Fibroblast of lung (primary cell): ENCODE measurements at regions not wholly inside any gene's neighbourhood (a gene's known extent, or its start where the extent isn't known, plus 50 kb on each side); places are given as distances from the start of the nearest gene placed in this dataset.

Experiments used
- DNase-seq, 2 donors: peaks; one replicate each; pipeline versions ENCODE4 v3.0.0 to v3.0.0-alpha.2; 2010; ENCODE audit warnings: low read depth in 2 of 2
- H2AFZ ChIP-seq: 2 replicates; pipeline ENCODE4 v1.5.1; 2012; ENCODE audit warnings: low read length, control low read depth, inconsistent platforms
- H3K27ac ChIP-seq: 2 replicates; pipeline ENCODE4 v1.5.1; 2011; ENCODE audit warnings: low read length, control low read depth; ENCODE audit not compliant: insufficient read depth
- H3K27me3 ChIP-seq: 2 replicates; pipeline ENCODE4 v1.5.1; 2011; ENCODE audit warnings: mild to moderate bottlenecking, low read length; ENCODE audit not compliant: control insufficient read depth, insufficient read depth
- H3K36me3 ChIP-seq: 2 replicates; pipeline ENCODE4 v1.5.1; 2011; ENCODE audit warnings: low read length; ENCODE audit not compliant: control insufficient read depth, insufficient read depth
- H3K4me1 ChIP-seq: 2 replicates; pipeline ENCODE4 v1.5.1; 2011; ENCODE audit warnings: low read length; ENCODE audit not compliant: control insufficient read depth, insufficient read depth; ENCODE audit errors: extremely low read depth
- H3K4me2 ChIP-seq: 2 replicates; pipeline ENCODE4 v1.5.1; 2011; ENCODE audit warnings: low read length, control low read depth; ENCODE audit not compliant: insufficient read depth; ENCODE audit errors: extremely low read depth
- H3K4me3 ChIP-seq, 4 experiments: fragments of 200-600 bp in 1 of 4; sonication (generic) in 1 of 4; replicated peaks in 1 of 4; 2 replicates each; pipeline ENCODE4 v1.5.1; 2011 to 2016; ENCODE audit warnings: low read length in 4 of 4, low read depth in 3 of 4, mild to moderate bottlenecking in 3 of 4, control low read depth in 2 of 4, inconsistent platforms in 1 of 4, mixed read lengths in 1 of 4; ENCODE audit not compliant: insufficient read depth in 1 of 4; ENCODE audit errors: control extremely low read depth in 1 of 4
- H3K79me2 ChIP-seq: 2 replicates; pipeline ENCODE4 v1.5.1; 2012; ENCODE audit warnings: mild to moderate bottlenecking, low read length, inconsistent platforms; ENCODE audit not compliant: control insufficient read depth, insufficient read depth
- H3K9ac ChIP-seq: 2 replicates; pipeline ENCODE4 v1.5.1; 2011; ENCODE audit warnings: mild to moderate bottlenecking, low read length, control low read depth; ENCODE audit not compliant: insufficient read depth
- H3K9me3 ChIP-seq: 2 replicates; pipeline ENCODE4 v1.5.1; 2012; ENCODE audit warnings: low read depth, low read length; ENCODE audit not compliant: control insufficient read depth, insufficient read depth
- H4K20me1 ChIP-seq: 2 replicates; pipeline ENCODE4 v1.5.1; 2011; ENCODE audit warnings: low read length; ENCODE audit not compliant: control insufficient read depth, insufficient read depth; ENCODE audit errors: extremely low read depth
- CTCF ChIP-seq, 2 donors: IDR thresholded peaks in 1 of 2; conservative IDR thresholded peaks in 1 of 2; 1 replicate in 1 of 2; 2 replicates in 1 of 2; pipeline ENCODE4 v1.5.1; 2011 to 2012; ENCODE audit warnings: low read length in 2 of 2, control low read depth in 1 of 2, inconsistent platforms in 1 of 2, low read depth in 1 of 2, mild to moderate bottlenecking in 1 of 2
- EZH2 ChIP-seq: IDR thresholded peaks from 2 replicates; pipeline ENCODE4 v1.5.1; 2012; ENCODE audit warnings: low read length, control low read depth, mild to moderate bottlenecking; ENCODE audit errors: missing control alignments

- Histone ChIP-seq H3K4me2 (no peak overlapping the region), H3K4me1 (peaks cover 3% of the 10 kb centered on the region), H3K9me3 (no peaks in the 10 kb centered on the region), H3K79me2 (no peaks in the 10 kb centered on the region), H3K9ac (no peak overlapping the region), H3K4me3 (no peak overlapping the region), H3K36me3 (no peaks in the 10 kb centered on the region), H2AFZ (no peak overlapping the region), H4K20me1 (no peaks in the 10 kb centered on the region), H3K27ac (no peak overlapping the region), H3K27me3 (no peaks in the 10 kb centered on the region)
- DNase-seq, result no peak
- TF ChIP-seq EZH2 (no peak), CTCF (conservative IDR thresholded peaks at IDR 0.05 in 1 of 2, IDR thresholded peaks at IDR 0.05 in 1 of 2; ENCODE audit: low read depth in 1 of 2, low read length in 2 of 2) (no peak)
These were observed 944.0 kb upstream of the CITED2 start for GRCh38 chr6:140318408-140318807.

GRCh38 chr6:140317950-140318349, 943.5 kb upstream of the CITED2 start:
- no peak for DNase-seq
- no peaks in the 10 kb centered on the region for H4K20me1 ChIP-seq
- H3K4me3 ChIP-seq, result no peak overlapping the region
- peaks cover 3% of the 10 kb centered on the region for H3K4me1 ChIP-seq
- no peaks in the 10 kb centered on the region for H3K9me3 ChIP-seq
- H3K4me2 ChIP-seq, result no peak overlapping the region
- no peaks in the 10 kb centered on the region for H3K36me3 ChIP-seq
- no peak overlapping the region for H2AFZ ChIP-seq
- H3K27ac ChIP-seq, result no peak overlapping the region
- H3K27me3 ChIP-seq, result no peaks in the 10 kb centered on the region
- TF ChIP-seq CTCF (conservative IDR thresholded peaks at IDR 0.05 in 1 of 2, IDR thresholded peaks at IDR 0.05 in 1 of 2; ENCODE audit: low read depth in 1 of 2, low read length in 2 of 2) (no peak), EZH2 (no peak)
- H3K79me2 ChIP-seq, result no peaks in the 10 kb centered on the region
- H3K9ac ChIP-seq, result no peak overlapping the region

GRCh38 chr6:140316966-140317365, 942.5 kb upstream of the CITED2 start:
- no peak overlapping the region for H3K27ac ChIP-seq
- no peak for TF ChIP-seq CTCF (conservative IDR thresholded peaks at IDR 0.05 in 1 of 2, IDR thresholded peaks at IDR 0.05 in 1 of 2; ENCODE audit: low read depth in 1 of 2, low read length in 2 of 2)
- no peak for TF ChIP-seq EZH2
- no peaks in the 10 kb centered on the region for H3K27me3 ChIP-seq

More at GRCh38 chr6:140316966-140317365, 942.5 kb upstream of the CITED2 start:
- no peaks in the 10 kb centered on the region for H4K20me1 ChIP-seq
- H3K4me1 ChIP-seq, result peaks cover 3% of the 10 kb centered on the region
- no peak overlapping the region for H3K9ac ChIP-seq
- DNase-seq, result no peak
- H3K9me3 ChIP-seq, result no peaks in the 10 kb centered on the region
- H2AFZ ChIP-seq, result no peak overlapping the region
- no peaks in the 10 kb centered on the region for H3K36me3 ChIP-seq
- H3K4me3 ChIP-seq, result no peak overlapping the region
- no peaks in the 10 kb centered on the region for H3K79me2 ChIP-seq
- no peak overlapping the region for H3K4me2 ChIP-seq
